ENCODE measurements at regions not wholly inside any gene's neighbourhood (a gene's known extent, or its start where the extent isn't known, plus 50 kb on each side); places are given as distances from the start of the nearest gene placed in this dataset.

GRCh38 chr5:174589599-174589998 lies 134.8 kb upstream of the MSX2 start:
- TF ChIP-seq CTCF (conservative IDR thresholded peaks at IDR 0.05; ENCODE audit: low read length), result no peak
- no peak for TF ChIP-seq EZH2phosphoT487 (IDR thresholded peaks at IDR 0.05; ENCODE audit: borderline replicate concordance)

All from Loucy (cell line).